ENCODE measurements at regions not wholly inside any gene's neighbourhood (a gene's known extent, or its start where the extent isn't known, plus 50 kb on each side); places are given as distances from the start of the nearest gene placed in this dataset.

DNA sequence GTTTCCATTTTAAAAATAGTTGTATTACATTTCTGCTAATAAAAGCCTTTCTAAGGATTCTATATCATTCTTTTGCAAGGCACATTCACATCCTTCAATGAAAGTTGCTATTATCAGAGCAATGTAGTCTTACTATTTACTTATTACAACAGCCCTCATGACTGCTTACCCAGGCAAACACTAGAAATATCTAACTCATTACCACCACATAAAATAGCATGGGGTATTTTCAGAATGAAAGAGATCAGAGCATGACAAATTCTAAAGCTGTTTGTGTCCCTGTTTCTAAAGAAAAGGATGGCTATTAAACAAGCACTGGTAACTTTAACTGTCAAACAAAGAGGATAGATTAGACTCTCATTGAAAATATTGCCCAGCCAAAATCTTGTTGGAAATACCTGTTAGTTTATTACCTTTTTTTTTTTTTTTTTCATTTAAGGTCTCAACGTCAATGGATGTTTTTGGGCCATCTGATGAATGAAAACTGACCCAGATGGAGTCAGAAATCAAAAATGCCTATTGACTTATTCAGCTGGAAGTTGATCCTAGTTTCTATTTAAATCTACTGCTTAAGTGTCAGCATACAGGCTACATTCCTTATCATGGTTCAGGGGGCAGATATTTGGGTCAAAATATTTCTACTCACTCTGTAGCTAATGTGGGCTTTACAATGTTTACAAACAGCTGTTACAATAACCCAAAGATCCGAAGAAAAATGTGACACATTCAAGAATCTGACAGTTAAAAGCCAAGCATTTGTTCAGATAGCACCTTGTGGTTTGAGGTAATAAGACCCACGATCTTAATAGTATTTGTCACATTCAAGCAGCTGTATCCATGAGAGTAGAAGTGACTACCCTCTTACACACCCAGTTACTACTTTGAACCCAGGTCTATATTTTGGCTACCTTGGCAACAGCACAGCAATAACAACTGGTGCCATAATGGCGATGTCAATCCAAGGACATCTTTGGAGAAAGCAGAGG is 554.8 kb upstream of the MEF2C start:
- no peak for TF ChIP-seq CTCF (IDR thresholded peaks at IDR 0.05; ENCODE audit: poor library complexity, severe bottlenecking)
- no peak for TF ChIP-seq EZH2 (IDR thresholded peaks at IDR 0.05; ENCODE audit: borderline replicate concordance, insufficient read depth, low read length, poor library complexity, severe bottlenecking)
- no peak for TF ChIP-seq POLR2AphosphoS5 (IDR thresholded peaks at IDR 0.05)
- TF ChIP-seq RAD21 (conservative IDR thresholded peaks at IDR 0.05), result no peak
- TF ChIP-seq, protein P1, sequence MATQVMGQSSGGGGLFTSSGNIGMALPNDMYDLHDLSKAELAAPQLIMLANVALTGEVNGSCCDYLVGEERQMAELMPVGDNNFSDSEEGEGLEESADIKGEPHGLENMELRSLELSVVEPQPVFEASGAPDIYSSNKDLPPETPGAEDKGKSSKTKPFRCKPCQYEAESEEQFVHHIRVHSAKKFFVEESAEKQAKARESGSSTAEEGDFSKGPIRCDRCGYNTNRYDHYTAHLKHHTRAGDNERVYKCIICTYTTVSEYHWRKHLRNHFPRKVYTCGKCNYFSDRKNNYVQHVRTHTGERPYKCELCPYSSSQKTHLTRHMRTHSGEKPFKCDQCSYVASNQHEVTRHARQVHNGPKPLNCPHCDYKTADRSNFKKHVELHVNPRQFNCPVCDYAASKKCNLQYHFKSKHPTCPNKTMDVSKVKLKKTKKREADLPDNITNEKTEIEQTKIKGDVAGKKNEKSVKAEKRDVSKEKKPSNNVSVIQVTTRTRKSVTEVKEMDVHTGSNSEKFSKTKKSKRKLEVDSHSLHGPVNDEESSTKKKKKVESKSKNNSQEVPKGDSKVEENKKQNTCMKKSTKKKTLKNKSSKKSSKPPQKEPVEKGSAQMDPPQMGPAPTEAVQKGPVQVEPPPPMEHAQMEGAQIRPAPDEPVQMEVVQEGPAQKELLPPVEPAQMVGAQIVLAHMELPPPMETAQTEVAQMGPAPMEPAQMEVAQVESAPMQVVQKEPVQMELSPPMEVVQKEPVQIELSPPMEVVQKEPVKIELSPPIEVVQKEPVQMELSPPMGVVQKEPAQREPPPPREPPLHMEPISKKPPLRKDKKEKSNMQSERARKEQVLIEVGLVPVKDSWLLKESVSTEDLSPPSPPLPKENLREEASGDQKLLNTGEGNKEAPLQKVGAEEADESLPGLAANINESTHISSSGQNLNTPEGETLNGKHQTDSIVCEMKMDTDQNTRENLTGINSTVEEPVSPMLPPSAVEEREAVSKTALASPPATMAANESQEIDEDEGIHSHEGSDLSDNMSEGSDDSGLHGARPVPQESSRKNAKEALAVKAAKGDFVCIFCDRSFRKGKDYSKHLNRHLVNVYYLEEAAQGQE (IDR thresholded peaks at IDR 0.05; ENCODE audit: borderline replicate concordance), result no peak
- TF ChIP-seq MXI1 (conservative IDR thresholded peaks at IDR 0.05; ENCODE audit: poor library complexity, severe bottlenecking), result no peak
- TF ChIP-seq EP300 (conservative IDR thresholded peaks at IDR 0.05; ENCODE audit: poor library complexity, severe bottlenecking), result no peak

All from neural cell (in vitro differentiated cells).